Gastrocnemius medialis (tissue), 4 donors: ENCODE measurements at regions not wholly inside any gene's neighbourhood (a gene's known extent, or its start where the extent isn't known, plus 50 kb on each side); places are given as distances from the start of the nearest gene placed in this dataset.

Experiments used
- POLR2A ChIP-seq, 2 donors: fragments of 450-650 bp; IDR thresholded peaks; one replicate each; pipeline ENCODE4 v1.6.1; 2017; ENCODE audit warnings: antibody characterized with exemption in 2 of 2, mild to moderate bottlenecking in 2 of 2, moderate library complexity in 2 of 2
- TF ChIP-seq, protein P1 (sequence below), 5 experiments: fragments of 450-650 bp in 3 of 5; fragments of 200-600 bp in 2 of 5; sonication (generic) in 2 of 5; IDR thresholded peaks in 4 of 5; conservative IDR thresholded peaks in 1 of 5; 1 replicate in 4 of 5; 2 replicates in 1 of 5; pipeline ENCODE4 v1.5.1; 2016 to 2019; ENCODE audit warnings: antibody characterized with exemption in 5 of 5, mild to moderate bottlenecking in 3 of 5, moderate library complexity in 3 of 5

DNA sequence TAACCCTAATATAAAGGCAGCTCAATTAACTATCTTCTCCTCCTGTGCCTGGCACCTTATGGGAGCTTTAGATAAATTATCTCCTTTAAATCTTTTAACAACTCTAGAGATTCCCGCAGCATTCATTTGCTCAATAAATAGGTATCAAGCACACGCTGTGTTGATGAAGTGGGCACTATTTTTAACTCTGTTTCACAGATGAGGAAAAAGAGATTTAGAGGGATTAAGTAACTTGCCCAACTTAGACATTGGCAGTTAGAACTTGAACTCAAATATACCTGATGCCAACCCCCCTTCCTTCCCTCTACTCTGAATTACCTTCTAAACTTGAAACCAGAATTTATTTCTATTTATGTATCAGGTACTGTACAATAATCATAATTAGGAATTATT is 112.4 kb downstream of the SH3TC2 start:
- TF ChIP-seq, protein P1, sequence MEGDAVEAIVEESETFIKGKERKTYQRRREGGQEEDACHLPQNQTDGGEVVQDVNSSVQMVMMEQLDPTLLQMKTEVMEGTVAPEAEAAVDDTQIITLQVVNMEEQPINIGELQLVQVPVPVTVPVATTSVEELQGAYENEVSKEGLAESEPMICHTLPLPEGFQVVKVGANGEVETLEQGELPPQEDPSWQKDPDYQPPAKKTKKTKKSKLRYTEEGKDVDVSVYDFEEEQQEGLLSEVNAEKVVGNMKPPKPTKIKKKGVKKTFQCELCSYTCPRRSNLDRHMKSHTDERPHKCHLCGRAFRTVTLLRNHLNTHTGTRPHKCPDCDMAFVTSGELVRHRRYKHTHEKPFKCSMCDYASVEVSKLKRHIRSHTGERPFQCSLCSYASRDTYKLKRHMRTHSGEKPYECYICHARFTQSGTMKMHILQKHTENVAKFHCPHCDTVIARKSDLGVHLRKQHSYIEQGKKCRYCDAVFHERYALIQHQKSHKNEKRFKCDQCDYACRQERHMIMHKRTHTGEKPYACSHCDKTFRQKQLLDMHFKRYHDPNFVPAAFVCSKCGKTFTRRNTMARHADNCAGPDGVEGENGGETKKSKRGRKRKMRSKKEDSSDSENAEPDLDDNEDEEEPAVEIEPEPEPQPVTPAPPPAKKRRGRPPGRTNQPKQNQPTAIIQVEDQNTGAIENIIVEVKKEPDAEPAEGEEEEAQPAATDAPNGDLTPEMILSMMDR (IDR thresholded peaks at IDR 0.05 in 4 of 5, conservative IDR thresholded peaks at IDR 0.05 in 1 of 5), result no peak
- TF ChIP-seq POLR2A (IDR thresholded peaks at IDR 0.05), result peak in 1 of 2 donors; percentile 1
